Right lobe of liver (tissue), 4 donors: ENCODE measurements at regions not wholly inside any gene's neighbourhood (a gene's known extent, or its start where the extent isn't known, plus 50 kb on each side); places are given as distances from the start of the nearest gene placed in this dataset.

Source experiments
- CTCF ChIP-seq, 4 donors: fragments of 200-600 bp in 3 of 4; fragments of 450-650 bp in 1 of 4; IDR thresholded peaks; one replicate each; pipeline versions ENCODE4 v1.5.1 to v1.8.0; 2016 to 2022; ENCODE audit warnings: antibody characterized with exemption in 4 of 4, mild to moderate bottlenecking in 2 of 4
- POLR2A ChIP-seq: fragments of 450-650 bp; IDR thresholded peaks from one replicate; pipeline ENCODE4 v1.6.1; 2017; ENCODE audit warnings: antibody characterized with exemption, mild to moderate bottlenecking
- donor health status: DM: no; HTN: no; CAD: no.
- donor health status: DM: no; HTN: no; CAD: no.
- donor health status: DM: no; HTN: yes; CAD: no.

- no peak for TF ChIP-seq CTCF (IDR thresholded peaks at IDR 0.05)
- no peak for TF ChIP-seq POLR2A
Observed at GRCh38 chrX:40164751-40165150, 67.0 kb upstream of the BCOR start.
